ENCODE measurements at regions not wholly inside any gene's neighbourhood (a gene's known extent, or its start where the extent isn't known, plus 50 kb on each side); places are given as distances from the start of the nearest gene placed in this dataset.

DNA sequence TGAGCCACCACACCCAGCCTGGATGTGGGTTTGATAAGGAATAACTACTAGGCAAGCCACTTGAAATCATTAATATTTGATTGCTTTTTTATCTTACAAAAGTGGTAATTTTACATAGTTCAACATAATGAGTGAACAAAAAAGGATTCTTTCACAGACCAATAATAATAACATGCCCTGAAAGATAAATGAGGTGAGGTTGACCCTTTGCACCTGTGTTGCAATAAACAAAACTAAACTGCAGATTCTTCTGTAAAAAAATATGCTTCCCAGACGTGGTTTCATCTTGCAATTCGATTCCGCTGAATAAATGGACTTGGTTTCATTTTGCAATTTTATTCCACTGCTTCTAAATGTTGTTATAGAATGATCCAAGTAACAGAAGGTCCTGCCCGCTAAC, 1514.9 kb upstream of the TMEM132C start:
- no peak for ATAC-seq
- Mint-ChIP-seq H3K4me1 (no peaks in the 10 kb centered on the region), H3K27ac (no peak overlapping the region), H3K4me3 (no peak overlapping the region), H3K9me3 (no peaks in the 10 kb centered on the region), H3K27me3 (peaks cover 20% of the 10 kb centered on the region)
- DNase-seq, result no peak

DNA sequence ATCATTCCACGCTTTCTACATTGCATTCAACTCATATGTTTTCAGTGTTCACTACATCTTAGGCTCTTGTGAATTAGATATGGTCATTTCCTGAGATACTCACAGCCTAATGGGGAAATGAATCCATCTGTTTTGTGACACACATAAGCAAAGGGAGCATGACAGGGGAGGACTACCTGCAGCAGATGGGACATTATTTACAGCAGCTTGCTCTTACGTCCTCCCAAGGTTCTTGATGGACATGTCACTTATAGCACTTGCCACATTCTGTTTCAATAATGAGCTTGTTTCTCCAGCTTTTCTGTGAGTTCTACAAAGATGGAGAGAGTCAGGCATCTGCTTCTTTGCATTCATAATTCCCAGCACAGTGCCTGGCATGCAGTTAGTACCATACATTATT, 1509.6 kb upstream of the TMEM132C start:
- peaks cover 10% of the 10 kb centered on the region for H3K27me3 Mint-ChIP-seq
- no peaks in the 10 kb centered on the region for H3K4me1 Mint-ChIP-seq
- H3K27ac Mint-ChIP-seq, result no peak overlapping the region
- H3K4me3 Mint-ChIP-seq, result no peak overlapping the region
- no peak for ATAC-seq
- DNase-seq, result no peak
- peaks cover 0 to 14% of the 10 kb centered on the region in 2 donors for H3K9me3 Mint-ChIP-seq

DNA sequence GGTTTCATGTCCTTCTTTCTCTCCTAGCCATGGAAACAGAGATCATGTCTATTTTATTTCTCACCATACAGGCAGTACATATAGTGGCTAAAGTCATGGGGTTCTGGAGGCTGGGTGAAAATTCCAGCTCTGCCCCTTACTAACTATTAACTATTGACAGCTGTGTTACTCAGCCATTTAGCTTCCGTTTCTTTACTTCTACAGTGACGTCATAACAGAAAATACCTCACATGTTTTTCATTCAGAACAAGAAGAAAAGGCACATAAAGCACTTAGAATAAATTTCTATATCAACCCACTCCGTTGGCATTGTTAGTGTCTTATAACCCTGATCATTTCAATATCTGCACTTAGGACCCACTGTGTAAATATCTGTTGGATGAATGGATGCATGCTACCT, 1506.9 kb upstream of the TMEM132C start:
- no peaks in the 10 kb centered on the region for H3K4me1 Mint-ChIP-seq
- H3K27ac Mint-ChIP-seq, result no peak overlapping the region
- H3K9me3 Mint-ChIP-seq, result peaks cover 19 to 40% of the 10 kb centered on the region in 2 donors
- DNase-seq, result no peak
- no peak overlapping the region for H3K4me3 Mint-ChIP-seq
- peaks cover 10% of the 10 kb centered on the region for H3K27me3 Mint-ChIP-seq
- no peak for ATAC-seq

DNA sequence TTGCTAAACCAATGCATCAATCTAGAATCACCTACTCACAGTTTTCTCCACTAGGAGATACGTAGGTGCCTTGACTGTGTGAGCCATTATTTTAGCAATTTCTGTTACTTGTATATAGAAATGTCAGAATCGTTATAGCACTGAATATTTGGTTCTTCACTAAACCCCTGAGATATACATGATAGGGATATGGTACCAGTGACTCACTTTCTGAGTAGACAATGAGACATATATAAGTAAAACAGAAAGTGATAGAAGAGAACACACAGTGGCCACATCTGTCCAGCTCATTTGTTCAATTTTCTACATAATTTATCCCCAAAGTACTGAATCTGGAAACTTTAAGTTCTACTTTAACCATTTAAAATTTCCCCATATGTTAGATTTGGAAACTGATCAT, 1505.5 kb upstream of the TMEM132C start:
- DNase-seq (no peak), ATAC-seq (peak; percentile 52)
- no peak overlapping the region for H3K4me3 Mint-ChIP-seq
- no peak overlapping the region for H3K27ac Mint-ChIP-seq
- H3K9me3 Mint-ChIP-seq, result peaks cover 19 to 46% of the 10 kb centered on the region in 2 donors
- no peaks in the 10 kb centered on the region for H3K4me1 Mint-ChIP-seq
- peaks cover 10% of the 10 kb centered on the region for H3K27me3 Mint-ChIP-seq

DNA sequence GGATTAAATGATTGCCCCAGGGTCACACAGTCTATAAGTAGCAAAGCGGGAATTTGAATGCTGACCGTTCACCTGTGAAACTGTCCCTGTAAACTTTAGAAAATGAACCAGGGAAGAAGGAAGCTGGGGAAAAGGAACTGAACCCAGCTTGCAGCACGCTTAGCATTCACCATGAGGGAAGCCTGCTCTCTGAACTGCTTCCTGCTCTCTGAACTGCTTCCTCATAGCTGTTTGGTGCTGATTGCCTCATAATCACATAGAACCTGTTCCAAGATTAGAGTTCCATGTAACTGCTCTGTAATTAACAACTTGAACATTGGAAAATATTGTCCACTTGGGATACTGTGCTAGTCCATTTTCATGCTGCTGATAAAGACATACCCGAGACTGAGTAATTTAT, 1504.8 kb upstream of the TMEM132C start:
- H3K27ac Mint-ChIP-seq, result no peak overlapping the region
- H3K4me1 Mint-ChIP-seq, result no peaks in the 10 kb centered on the region
- H3K27me3 Mint-ChIP-seq, result peaks cover 10% of the 10 kb centered on the region
- ATAC-seq (no peak), DNase-seq (no peak)
- H3K9me3 Mint-ChIP-seq, result peaks cover 24 to 53% of the 10 kb centered on the region in 2 donors
- no peak overlapping the region for H3K4me3 Mint-ChIP-seq

- DNase-seq, result no peak
- Mint-ChIP-seq H3K4me1 (no peaks in the 10 kb centered on the region), H3K4me3 (no peak overlapping the region), H3K9me3 (peaks cover 24 to 56% of the 10 kb centered on the region in 2 donors), H3K27me3 (peaks cover 10% of the 10 kb centered on the region), H3K27ac (no peak overlapping the region)
- no peak for ATAC-seq
These were observed 1503.6 kb upstream of the TMEM132C start for GRCh38 chr12:126763359-126763758.

- Mint-ChIP-seq H3K27me3 (peaks cover 5% of the 10 kb centered on the region), H3K9me3 (peaks cover 34 to 55% of the 10 kb centered on the region in 2 donors), H3K4me1 (peaks cover 6% of the 10 kb centered on the region), H3K4me3 (no peak overlapping the region), H3K27ac (no peak overlapping the region)
- ATAC-seq, result no peak
- DNase-seq, result no peak
These were observed 1499.6 kb upstream of the TMEM132C start for GRCh38 chr12:126767334-126767733.

DNA sequence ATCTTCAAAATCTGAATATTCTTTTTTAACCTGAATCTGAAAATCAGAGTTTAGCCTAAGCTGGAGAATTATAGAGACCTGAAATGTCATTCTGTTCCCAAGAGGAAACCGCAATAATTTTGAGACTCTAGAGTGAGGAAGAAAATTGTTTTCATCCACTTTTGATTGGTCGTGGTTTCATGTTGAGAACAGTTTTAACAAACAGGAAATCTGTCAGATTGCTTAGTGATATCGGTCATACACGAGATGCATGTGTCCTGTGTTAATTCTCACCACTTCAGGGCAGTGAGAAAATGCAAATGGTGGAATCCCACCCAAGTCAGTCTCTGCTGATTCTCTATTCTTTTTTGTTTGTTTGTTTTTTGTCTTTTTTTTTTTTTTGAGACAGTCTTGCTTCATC, 1498.5 kb upstream of the TMEM132C start:
- ATAC-seq (no peak), DNase-seq (no peak)
- Mint-ChIP-seq H3K9me3 (peaks cover 36 to 52% of the 10 kb centered on the region in 2 donors), H3K4me1 (peaks cover 16% of the 10 kb centered on the region), H3K27ac (no peak overlapping the region), H3K27me3 (peaks cover 5% of the 10 kb centered on the region), H3K4me3 (no peak overlapping the region)

GRCh38 chr12:126770188-126770587, 1496.8 kb upstream of the TMEM132C start:
- DNase-seq, result no peak
- Mint-ChIP-seq H3K27ac (no peak overlapping the region), H3K4me1 (peaks cover 16% of the 10 kb centered on the region), H3K9me3 (peaks cover 23 to 51% of the 10 kb centered on the region in 2 donors), H3K27me3 (peaks cover 5% of the 10 kb centered on the region), H3K4me3 (no peak overlapping the region)
- no peak for ATAC-seq

DNA sequence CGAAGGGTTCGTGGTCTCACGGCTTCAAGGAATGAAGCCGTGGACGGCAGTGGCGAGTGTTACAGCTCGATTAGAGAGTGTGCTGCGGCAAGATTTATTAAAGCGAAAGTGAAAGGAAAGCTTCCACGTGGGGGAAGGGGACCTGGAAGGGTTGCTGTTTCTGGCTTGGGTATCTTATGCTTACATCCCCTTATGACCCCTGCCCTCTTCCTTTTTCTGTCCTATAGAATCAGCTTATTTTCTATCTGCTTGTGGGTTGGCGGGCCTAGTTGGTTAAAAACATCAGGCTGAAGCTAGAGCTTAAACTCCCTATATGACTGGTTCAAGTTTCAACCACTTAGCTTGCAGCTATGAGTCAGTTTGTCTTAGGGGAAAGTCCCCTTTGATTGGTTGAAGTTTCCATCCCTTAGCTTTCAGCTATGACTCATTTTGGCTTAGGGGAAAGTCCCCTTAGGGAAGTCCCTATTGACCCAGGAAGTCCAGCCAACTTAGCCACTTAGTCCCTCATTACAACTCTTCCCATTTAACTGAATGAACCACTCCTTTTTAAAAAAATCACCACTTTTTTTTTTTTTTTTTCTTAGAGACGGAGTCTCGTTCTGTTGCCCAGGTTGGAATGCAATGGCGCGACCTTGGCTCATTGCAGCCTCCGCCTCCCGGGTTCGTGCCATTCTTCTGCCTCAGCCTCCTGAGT, 1494.7 kb upstream of the TMEM132C start:
- Mint-ChIP-seq H3K27me3 (peaks cover 13% of the 10 kb centered on the region), H3K27ac (peak overlapping the region; percentile 72 to 89), H3K9me3 (peaks cover 18 to 36% of the 10 kb centered on the region in 2 donors), H3K4me1 (peaks cover 16% of the 10 kb centered on the region), H3K4me3 (no peak overlapping the region)
- peak; percentile 27 to 60 for DNase-seq
- peak; percentile 90 for ATAC-seq

DNA sequence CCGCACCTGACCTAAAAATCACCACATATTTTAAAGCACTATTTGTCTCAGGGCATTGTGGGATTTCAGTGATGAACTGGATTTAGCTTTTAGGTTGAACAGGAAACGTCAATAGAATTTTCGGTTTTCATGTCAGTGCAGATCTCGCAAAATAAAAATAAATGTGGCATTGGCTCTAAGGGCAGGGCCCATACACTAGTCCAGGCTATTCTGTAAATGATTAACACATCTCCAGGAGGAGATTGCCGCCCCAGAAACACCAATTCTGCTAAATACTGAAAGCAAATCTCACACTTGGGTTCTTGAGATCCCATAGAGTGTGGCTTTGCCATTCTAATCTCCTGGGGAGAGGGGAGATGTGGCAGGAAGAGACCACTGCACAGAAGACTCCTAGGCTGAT, 1494.0 kb upstream of the TMEM132C start:
- peaks cover 16% of the 10 kb centered on the region for H3K4me1 Mint-ChIP-seq
- peaks cover 20% of the 10 kb centered on the region for H3K27me3 Mint-ChIP-seq
- ATAC-seq (no peak), DNase-seq (no peak)
- H3K9me3 Mint-ChIP-seq, result peaks cover 18 to 35% of the 10 kb centered on the region in 2 donors
- peak overlapping the region in 1 of 2 donors; percentile 77 for H3K27ac Mint-ChIP-seq
- no peak overlapping the region for H3K4me3 Mint-ChIP-seq

- peaks cover 18 to 35% of the 10 kb centered on the region in 2 donors for H3K9me3 Mint-ChIP-seq
- H3K27me3 Mint-ChIP-seq, result peaks cover 20% of the 10 kb centered on the region
- no peak overlapping the region for H3K4me3 Mint-ChIP-seq
- ATAC-seq (no peak), DNase-seq (no peak)
- peaks cover 16% of the 10 kb centered on the region for H3K4me1 Mint-ChIP-seq
- peak overlapping the region in 1 of 2 donors; percentile 77 for H3K27ac Mint-ChIP-seq
These were observed 1493.5 kb upstream of the TMEM132C start for GRCh38 chr12:126773491-126773890.

- no peak overlapping the region for H3K27ac Mint-ChIP-seq
- H3K9me3 Mint-ChIP-seq, result peaks cover 11 to 27% of the 10 kb centered on the region in 2 donors
- no peak for DNase-seq
- no peak overlapping the region for H3K4me3 Mint-ChIP-seq
- H3K4me1 Mint-ChIP-seq, result peaks cover 16% of the 10 kb centered on the region
- no peak for ATAC-seq
- peaks cover 15% of the 10 kb centered on the region for H3K27me3 Mint-ChIP-seq
These were observed 1490.8 kb upstream of the TMEM132C start for GRCh38 chr12:126776026-126776655.

GRCh38 chr12:126780343-126780742, 1486.6 kb upstream of the TMEM132C start:
- no peak overlapping the region for H3K4me3 Mint-ChIP-seq
- H3K4me1 Mint-ChIP-seq, result no peaks in the 10 kb centered on the region
- DNase-seq, result no peak
- peaks cover 14% of the 10 kb centered on the region for H3K27me3 Mint-ChIP-seq
- H3K9me3 Mint-ChIP-seq, result no peaks in the 10 kb centered on the region
- no peak for ATAC-seq
- H3K27ac Mint-ChIP-seq, result no peak overlapping the region

DNA sequence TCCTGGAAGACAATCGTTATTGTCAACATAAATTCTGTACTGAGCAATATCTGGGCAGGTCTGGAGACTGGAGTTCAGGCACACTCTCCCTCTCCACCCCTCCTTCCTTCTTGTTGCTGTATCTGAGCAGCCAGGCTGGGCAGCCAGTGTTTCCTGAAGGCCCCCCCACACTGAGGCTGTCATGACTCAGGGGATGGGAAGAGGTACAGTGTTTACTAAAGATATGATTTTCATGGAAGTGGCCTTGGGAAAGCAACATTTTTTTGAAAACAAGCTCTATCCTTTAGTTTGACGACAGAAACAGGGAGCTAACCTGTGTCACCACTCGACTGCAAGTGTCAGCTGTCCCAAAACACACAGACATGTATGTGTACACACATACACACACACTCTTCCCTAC, 1485.4 kb upstream of the TMEM132C start:
- Mint-ChIP-seq H3K27me3 (peaks cover 12% of the 10 kb centered on the region), H3K9me3 (no peaks in the 10 kb centered on the region), H3K27ac (peak overlapping the region in 1 of 2 donors; percentile 31), H3K4me3 (no peak overlapping the region), H3K4me1 (no peaks in the 10 kb centered on the region)
- DNase-seq (no peak), ATAC-seq (no peak)

DNA sequence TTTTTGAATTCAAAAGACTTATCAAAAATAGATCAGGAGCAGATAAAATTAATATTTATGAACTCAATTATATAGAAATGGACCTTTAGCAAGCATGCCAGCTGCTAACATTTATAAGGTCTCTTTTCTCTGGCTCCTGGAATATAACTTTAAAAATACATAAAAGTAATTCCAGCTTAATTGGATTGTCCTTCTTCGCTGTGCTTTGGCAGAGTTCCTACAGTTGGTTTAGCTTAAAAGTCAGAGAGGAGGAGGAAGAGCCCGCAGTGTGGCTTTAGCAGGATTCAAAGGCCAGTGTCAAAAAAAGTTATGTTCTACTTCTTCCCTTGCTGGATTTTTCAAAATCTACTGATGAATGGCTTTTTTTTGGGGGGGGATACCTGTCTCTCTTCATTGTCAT, 1484.9 kb upstream of the TMEM132C start:
- Mint-ChIP-seq H3K4me3 (no peak overlapping the region), H3K27ac (peak overlapping the region in 1 of 2 donors; percentile 31), H3K4me1 (no peaks in the 10 kb centered on the region), H3K9me3 (no peaks in the 10 kb centered on the region), H3K27me3 (peaks cover 16% of the 10 kb centered on the region)
- ATAC-seq (no peak), DNase-seq (no peak)
